Embryonic facial prominence (tissue), 1 donor: ENCODE measurements at regions not wholly inside any gene's neighbourhood (a gene's known extent, or its start where the extent isn't known, plus 50 kb on each side); places are given as distances from the start of the nearest gene placed in this dataset.

ENCODE experiments used
- DNase-seq: peaks from one replicate; pipeline ENCODE4 v3.0.0-alpha.2; 2016; ENCODE audit errors: extremely low spot score

DNA sequence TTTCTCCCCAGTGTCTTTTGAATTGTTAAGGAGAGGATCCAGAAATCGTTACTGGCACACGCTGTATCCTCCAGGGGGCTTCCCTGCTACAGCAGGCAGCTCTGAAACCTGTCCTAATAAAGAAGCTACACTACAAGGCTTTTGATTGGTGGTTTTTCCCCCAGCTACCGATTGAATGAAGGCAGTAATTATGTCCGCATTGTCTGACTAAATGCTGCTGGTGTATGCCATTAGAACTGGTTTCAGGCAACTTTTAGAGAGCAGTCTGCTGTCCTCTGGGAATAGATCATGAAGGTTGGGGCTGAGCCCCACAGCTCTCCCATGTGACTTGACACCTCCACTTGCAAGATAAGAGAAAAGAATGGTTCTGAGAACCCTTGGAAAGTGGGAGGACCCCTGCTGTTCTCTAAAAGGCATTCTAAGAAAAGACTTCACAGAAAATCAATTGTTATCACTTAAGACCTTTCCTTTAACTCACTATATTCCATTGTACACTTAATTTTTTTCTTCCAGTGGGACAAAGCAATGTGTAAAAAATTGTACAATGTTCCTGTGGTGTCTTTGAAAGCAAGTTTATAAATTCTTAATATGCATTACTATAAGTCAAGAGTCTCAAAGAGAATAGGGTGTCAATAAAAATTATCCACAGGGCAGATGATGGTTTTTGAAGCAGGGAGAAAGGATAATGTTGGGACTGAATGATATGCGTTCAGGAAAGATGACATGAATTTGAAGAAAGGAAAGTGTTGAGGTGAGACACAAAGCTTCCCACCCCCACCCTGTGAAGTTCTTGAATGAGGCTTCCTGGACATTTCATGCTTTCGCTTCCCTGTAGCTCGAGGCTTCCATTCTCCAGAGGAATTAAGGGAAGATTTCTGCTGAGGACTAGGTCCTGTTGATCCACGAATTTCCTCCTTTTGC lies 53.0 kb upstream of the DAZL start:
- no peak for DNase-seq

DNA sequence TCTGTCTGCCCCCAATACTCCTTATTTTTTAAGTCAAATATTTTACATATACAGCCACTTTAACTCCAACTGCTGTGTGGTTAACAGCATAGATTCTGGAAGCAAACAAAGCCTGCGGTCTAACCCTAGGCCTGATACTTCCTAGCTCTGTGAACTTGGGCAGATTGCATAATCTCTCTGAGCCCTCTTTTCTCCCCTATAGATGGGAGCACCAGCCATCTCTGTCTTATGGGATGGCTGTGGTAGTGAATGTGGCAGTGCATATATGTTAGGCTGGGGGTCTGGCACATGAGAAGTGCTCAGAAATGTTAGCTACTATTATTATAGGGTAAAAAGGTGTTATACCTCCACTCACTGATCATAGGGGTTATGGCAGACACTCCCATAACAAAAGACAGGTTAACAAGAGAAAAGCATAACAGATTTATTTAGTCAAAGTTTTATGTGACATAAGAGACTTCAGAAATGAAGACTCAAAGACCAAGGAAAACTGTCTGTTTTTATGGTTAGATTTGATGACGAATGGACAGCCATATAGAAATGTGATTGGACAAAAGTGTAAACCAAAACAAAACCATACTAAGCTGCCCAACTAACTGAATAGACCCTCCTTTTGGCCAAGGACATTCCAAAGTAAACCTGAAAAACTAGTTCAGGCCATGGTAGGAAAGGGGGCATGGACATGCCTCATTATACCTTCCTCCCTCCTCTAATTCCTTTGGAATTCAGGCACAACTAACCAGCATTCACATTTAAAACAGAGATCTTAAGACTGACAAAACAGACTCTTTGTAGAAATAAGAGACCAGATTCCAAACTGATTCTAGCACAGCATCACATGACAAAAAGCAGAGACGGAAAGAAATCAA lies 53.9 kb upstream of the DAZL start:
- DNase-seq, result no peak

DNA sequence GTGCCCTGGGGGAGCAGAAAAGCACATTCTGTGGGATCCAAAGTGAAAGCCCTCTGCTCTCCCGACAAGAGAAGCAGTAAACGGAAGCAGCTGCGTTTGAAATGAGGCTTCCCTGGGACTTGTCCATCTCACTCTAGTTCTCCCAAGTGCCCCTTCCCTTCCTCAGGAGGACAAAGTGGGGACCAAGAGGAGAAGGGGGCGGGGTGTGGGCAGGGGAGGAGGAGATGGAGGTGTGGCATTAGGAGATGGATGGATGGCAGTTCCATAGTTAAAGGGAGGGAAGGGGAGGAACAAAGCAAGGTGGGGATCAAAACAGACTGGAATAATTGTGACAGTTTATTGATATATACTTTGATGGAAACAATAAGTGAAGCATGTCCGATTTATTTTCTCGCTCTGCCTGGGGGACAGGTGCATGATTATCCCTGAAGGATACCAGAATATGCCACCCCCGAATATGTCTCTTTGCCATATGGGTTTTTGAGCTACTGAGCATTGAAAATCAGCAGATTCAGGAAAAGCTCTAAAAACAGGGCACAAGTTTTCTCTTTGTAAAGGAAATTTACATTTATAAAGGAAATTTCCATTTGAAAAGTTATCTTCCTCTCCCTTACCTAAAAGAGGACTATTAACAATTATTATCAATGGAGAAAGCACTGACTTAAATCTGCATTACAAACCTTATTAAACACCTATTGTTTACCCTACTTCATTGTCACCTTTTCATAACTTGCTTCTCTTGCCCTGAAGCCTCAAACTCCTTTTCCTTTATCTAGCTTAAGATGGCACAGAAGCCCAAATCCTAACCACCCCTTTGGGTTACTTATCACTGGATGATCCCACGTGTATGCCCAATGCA lies 58.9 kb upstream of the DAZL start:
- DNase-seq, result no peak

DNA sequence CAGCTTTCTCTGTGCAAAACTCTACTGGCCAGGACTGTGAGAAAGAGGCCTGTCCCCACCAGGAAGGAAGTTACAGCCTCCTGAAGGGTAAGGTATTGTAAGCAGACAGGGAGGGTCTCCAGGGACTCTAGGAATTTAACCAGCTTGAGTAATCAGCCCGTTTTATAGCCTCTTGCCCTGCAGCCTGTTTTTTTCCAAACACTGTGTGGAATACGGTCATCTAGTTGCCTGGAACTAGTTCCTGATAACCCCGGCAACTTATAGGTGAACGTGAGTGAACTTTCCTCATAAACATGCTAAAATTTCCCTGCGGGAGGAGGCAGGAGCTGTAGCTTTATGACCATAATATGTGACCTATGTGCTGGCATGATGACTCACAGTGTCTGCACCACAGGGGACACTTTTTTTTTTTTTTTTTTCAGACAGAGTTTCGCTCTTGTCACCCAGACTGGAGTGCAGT lies 60.1 kb upstream of the DAZL start:
- DNase-seq, result no peak

DNA sequence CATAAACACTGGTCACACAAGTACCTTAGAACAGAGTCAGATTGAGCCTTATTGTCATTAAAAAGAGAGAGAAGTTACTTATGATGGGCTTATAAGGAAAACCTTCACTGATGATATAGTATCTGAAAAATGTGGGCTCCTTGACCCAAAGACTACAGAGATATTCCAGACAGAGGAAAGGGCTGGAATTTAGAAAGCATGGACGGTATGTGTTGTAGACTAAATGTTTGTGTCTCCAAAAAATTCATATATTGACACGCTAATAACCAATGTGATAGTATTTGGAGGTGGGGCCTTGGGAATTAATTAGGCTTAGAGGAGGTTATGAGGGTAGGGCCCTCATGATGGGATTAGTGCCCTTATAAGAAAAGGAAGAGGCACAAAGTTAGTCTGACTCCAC lies 61.0 kb upstream of the DAZL start:
- no peak for DNase-seq

DNA sequence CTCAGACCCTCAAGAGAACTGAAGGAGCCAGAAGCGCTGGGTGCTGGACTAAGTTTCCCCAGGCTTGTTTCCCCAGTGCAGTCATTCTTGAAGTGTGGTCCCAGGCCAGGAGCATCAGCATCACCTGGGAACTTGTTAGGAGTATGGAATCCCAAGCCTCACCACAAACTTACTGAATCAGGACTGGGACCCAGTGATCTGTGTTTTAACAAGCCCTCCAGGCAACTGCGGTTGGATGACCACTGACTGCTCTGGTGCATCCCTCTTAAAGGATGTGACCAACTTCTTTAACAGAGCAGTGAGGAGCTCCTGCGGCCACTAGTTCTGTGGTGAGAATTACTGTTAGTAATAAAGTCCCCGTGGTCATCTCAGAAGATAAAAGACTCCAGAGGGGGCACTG lies 62.4 kb upstream of the DAZL start:
- DNase-seq, result no peak

DNA sequence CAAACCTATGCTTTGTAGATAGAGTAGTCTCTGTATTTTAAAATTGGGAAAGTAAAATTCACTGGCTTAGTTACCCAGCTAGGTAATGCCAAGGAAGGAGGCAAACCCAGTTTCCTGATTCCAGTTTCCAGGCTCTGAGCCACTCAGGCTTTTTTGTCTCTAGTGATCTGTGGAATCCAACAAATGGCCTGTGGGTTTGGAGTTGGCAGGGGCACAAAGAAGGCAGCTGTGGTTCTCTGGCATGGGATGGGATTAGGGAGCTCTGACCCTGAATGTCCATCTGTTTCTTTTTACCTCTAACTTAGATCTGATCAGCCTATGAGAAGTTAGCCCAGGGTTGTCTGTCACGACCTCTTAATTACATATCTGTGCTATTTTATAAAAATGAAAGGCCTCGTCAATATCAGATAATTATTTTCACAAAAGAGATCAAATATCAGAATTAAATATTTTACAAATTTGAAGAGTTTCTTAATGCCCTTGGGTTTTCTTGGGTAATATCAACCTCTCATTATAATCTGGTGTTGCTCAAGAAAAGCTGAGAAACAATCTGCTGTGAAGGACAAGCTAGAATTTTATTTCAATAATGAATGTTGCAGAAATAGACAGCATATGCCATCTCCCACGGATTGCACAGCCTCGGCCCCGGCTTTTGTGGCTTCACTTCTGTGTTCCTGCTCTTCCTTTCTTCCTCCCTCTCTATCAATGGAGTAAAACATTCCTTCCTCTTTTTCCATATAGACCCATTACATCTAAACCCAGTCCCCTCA lies 63.7 kb upstream of the DAZL start:
- no peak for DNase-seq

DNA sequence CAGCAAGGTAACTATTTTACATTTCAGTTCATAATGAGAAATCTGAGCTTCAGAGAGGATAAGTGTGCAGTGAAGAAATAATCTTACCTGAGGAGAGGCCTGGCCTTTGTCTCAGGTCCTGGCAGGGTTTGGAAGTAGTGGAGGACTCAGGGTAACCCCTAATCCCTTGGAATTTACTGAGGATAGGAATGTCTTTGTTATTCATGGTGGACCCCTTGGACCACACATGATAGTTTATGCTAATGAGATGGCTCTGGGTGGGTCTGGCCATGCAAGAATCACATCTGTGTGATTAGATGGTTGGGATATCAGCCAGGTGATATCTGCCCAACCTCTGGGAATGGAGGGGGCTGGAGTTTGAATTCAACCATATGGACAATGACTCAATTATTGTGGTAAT lies 65.0 kb upstream of the DAZL start:
- no peak for DNase-seq

DNA sequence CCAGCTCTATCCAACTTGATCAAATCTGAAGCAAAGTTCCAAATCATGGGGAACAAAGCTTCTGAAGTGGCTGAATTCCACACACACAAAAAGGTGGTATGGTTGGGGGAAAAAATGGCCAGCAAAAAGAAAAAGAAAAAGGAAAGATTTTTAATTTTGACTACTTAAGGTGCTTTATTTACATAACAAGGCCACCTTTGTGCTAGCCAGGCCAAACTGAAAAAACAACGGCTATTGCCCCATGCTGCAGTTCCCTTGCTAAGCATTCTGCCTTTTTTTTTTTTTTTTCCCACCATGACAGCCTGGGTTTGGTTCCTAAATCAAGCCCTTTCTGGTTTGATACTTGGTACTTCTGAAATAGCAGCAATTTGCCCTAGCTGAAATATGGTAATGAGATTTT lies 66.5 kb upstream of the DAZL start:
- DNase-seq, result no peak

DNA sequence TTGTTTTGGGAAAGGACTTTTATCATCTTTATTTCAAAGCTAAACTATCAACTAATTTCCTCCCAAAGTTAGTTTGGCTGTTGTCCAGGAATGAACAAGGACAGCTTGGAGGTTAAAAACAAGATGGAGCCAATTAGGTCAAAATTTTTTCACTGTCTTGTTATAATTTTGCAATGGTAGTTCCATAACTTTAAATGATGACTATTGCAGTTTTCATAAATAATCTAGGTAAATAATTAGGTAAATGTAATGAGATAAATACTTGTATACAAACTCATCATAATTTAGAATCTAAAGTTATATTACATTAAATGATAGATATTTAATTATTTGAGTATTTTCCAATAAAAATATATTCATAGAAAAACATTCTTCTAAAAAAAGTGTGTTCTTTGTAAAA lies 68.3 kb upstream of the DAZL start:
- no peak for DNase-seq

DNA sequence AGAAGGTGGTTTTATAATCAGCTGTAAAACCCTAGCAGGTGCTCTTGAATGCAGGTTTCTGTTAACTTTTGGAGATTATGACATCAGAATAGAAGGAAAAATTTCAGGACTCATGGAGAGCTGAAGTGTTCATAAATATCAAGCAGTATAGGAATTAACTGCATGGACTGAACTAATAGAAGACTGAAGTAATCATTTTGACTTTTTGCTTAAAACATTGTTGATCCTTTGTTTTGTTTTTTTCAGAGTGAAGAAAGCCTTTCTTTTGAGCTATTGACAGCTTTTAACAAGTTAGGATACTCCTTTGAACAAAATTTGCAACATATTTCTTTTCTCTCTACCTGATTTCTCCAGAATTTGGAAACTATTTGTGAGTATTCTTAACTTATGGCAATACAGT lies 70.6 kb upstream of the DAZL start:
- no peak for DNase-seq

DNA sequence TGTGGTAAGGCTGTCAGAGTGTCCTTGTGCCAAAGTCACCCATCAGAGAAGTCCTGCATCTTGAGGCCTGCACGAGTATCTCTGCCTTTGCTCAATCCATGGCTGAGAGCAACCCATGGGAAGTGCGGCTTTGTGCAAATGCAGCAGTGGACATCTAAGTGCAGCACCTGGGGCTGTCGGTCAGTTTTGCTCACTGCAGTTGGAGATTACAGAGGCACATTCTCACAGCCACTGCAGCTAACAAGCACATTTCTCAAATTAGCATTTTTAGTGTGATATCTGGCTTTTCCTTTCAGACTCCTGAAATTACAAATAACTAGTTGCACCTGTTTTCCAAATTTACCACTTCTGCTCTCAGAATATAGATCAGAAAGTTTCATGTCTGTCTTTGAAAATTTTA lies 81.5 kb upstream of the DAZL start:
- DNase-seq, result no peak

DNA sequence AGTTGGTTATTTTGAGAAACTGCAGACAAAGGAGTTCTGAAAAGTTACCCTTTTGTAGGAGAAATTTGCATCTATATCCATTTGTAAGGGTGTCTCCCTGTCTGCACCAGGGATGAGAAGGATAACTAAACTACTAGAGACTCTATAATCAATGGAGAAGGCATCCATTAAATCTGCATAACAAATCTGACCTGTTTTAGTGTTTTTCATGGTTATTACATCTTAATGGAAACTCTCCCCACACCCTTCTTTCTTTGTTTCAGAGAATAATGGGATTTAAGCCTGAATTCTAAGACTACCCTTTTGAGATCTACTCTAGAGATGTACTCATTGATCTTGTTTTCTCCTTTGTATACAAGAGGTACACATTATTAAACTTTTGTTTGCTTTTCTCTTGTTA lies 82.0 kb upstream of the DAZL start:
- no peak for DNase-seq

DNA sequence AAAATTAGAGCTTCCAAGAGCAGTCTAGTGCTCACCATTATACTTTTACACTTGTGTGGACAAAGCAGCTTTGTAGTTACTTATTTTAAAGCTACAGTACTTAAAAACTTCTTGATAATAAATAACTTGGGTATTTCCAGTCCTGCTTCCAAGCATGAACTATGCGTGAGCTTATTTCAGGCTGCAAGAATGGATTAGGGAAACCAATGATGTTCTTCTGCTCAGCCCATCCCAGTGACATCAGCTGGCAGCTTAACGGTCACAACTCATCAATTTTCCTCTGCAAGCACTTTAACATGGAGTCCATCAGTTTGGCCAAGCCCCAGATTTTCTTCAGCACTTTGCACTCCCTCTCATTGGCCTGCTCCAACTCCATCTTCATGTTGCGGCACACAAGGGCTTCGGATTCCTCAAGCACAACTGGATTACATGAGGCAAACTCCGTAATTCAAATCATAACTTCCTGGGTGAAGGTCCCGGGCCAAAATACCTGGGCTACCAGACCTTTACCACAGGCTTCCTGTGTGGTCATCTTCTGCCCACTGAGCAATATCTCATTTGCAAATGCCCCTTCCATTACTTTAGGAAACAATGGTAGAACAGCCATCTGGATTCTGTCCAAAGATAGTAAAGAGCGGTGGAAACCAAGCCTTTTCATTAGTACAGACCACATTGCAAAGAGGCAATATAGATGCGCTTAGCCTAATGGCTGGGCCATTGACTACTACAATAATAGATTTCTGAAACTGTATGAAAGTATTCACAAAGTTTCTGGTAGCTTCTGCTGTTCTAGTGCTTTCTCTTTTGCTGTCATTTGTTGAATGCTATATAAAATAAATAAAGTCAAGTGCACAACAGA lies 87.5 kb upstream of the DAZL start:
- DNase-seq, result no peak

DNA sequence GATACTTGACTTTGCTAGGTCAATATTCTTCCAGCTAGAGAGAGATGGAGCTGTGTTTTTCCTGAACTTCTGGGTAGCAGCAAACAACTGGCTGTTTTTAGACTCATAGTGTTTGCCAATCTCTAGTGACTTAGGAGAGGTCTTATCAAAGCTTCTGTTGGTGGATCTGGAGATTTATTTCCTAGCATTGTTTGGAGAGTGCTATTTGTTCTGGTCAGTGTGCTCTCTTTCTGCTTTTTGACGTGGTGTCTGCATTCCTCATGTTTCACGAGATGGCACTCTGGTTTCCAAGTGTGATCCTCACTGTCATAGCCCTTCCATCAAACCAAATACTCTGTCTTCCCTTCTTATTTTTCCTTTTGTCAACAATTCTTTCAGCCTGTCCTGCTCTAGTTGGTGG lies 88.6 kb upstream of the DAZL start:
- DNase-seq, result no peak

DNA sequence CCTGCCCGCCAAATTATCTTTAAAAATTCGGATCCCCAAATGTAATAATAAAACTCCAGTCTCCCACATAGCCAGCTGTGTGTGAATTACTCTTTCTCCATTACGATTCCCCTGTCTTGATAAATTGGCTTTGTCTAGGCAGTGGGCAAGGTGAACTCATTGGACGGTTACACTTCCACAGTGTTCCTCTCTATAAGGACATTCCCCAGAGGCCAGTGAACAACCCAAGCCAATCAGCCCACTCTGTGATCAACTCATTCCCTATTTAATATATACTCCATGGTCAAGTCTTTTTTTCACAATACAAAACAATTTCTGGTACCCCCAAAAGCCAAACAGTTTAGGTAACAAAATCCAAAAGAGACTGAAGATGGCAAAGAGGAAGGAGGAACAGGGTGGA lies 90.5 kb upstream of the DAZL start:
- no peak for DNase-seq

DNA sequence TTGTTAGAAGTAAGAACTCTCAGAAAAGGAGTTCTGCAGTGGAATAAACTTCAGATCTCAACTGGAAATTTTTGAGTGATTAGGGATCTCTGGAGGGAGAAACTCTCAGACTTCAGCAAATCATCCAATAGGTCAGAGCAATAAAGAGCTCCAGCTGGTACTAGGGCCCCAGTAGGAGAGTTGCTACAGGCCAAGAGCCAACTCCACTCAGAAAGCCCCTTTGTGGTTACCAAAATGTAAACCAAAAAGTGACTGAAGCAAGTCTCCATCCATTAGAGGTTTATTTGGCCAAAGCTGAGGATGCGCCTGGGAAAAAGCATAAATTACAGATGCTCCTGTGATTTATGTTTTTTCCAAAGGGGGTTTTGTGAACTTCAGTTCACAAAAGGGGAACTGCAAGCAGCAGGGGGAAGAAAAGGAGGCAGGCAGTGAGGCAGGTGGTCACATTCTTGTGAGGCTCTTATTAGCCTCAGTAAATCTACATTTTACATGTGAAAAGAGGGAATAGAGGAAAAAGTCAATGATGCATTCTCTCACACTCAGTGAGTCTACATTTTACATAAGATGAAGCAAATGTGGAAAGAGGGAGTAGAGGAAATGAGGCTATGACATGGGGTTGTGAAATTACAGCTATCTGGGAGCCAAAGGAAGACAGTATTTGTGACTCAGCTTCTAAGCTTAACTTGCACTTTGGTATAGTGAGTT lies 92.4 kb upstream of the DAZL start:
- no peak for DNase-seq

DNA sequence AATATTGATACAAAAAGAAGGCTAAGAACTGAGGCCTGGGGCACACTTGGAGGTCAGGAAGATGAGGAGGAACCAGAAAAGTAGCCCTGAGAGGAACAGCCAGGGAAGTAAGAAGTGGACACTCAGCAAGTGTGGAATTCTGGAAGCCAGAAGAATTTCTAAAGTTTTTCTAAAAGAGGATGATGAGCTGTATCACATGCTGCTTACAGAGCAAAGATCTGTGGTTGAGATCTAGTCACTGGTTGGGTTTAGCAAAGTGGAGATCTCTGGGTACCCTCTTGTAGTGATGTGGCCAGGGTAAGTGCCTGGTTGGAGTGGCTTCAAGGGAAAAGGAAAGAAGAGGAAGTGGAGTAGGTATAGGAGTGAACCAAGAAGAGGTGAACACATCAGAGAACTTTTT lies 95.4 kb upstream of the DAZL start:
- DNase-seq, result no peak

DNA sequence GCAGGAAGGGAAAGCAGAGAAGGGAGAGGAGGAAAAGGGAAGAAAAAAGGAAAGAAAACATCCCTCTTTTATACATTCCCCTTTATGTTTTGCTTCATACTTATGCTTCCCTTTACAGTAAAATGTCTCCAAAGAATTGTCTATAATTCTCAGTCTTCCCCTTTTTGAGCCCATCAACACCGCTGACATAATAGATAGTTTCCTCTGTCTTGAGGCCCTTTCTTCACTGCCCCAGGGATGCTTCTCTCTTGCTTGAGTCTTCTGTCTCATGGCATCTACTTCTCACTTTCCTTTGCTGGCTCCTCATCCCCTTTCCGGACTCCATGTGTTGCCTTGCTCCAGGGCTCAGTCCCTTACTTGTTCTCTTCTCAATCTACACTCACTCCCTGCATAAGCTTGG lies 99.7 kb upstream of the DAZL start:
- DNase-seq, result no peak

DNA sequence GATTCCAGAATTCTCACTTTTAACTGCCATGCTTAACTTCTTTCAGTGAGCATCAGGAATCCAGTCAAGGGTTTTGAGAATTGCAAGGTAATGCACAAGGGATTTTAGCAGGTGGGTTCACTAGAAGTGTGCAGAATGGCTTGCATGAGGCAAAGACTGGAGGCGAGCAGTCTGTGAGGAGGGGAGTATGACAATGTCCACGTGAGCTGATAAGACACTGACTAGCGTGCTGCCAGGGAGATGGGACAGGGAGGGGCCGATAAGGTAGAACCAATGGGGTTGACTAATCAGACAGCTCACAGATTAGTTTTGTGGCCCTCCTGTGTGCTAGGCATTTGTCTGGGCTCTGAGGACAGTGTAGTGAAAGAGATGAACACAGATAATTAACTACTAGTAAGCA lies 102.0 kb upstream of the DAZL start:
- no peak for DNase-seq
